ENCODE measurements at regions not wholly inside any gene's neighbourhood (a gene's known extent, or its start where the extent isn't known, plus 50 kb on each side); places are given as distances from the start of the nearest gene placed in this dataset.
A peak's percentile ranks its signal among the peaks of the same experiment; 100 is the strongest.

- no peak overlapping the region for H3K4me3 ChIP-seq (ENCODE audit: low read depth, low read length, poor library complexity, severe bottlenecking)
- H3K36me3 ChIP-seq (ENCODE audit: insufficient read depth, low read length, poor library complexity, severe bottlenecking), result no peaks in the 10 kb centered on the region
- CTCF ChIA-PET, result no interaction called here
- no peak for DNase-seq (ENCODE audit: low spot score)
- POLR2A ChIA-PET (ENCODE audit: low non-redundant PET), result no interaction called here
- no TSS peak for BruUV-seq (replicated peaks)
- intact Hi-C loops (cut with micrococcal nuclease; ENCODE audit: unreplicated experiment), result no loop called here
- no peaks in the 10 kb centered on the region for H3K9me3 ChIP-seq (ENCODE audit: low read depth, low read length, poor library complexity, severe bottlenecking)
- H3K4me1 ChIP-seq (ENCODE audit: insufficient read depth, low read length, poor library complexity, severe bottlenecking), result no peaks in the 10 kb centered on the region
- no peak overlapping the region for H3K27ac ChIP-seq (ENCODE audit: low read depth, low read length, poor library complexity, severe bottlenecking)
- no peak for TF ChIP-seq EZH2 (IDR thresholded peaks at IDR 0.05; ENCODE audit: borderline replicate concordance, low read depth, low read length, poor library complexity, severe bottlenecking)
- no peak for TF ChIP-seq CTCF (conservative IDR thresholded peaks at IDR 0.05; ENCODE audit: low read depth, low read length)
- H3K27me3 ChIP-seq (replicated peaks; ENCODE audit: insufficient read depth, low read depth, low read length, poor library complexity), result no peaks in the 10 kb centered on the region
Observed at GRCh38 chr14:38038171-38038570, 169.5 kb upstream of the SSTR1 start.

GRCh38 chr14:38038986-38039385, 168.7 kb upstream of the SSTR1 start:
- TF ChIP-seq CTCF (conservative IDR thresholded peaks at IDR 0.05; ENCODE audit: low read depth, low read length) (no peak), EZH2 (IDR thresholded peaks at IDR 0.05; ENCODE audit: borderline replicate concordance, low read depth, low read length, poor library complexity, severe bottlenecking) (no peak)
- DNase-seq (ENCODE audit: low spot score), result no peak
- BruUV-seq (replicated peaks), result no TSS peak
- ChIA-PET POLR2A (ENCODE audit: low non-redundant PET) (no interaction called here), CTCF (no interaction called here)
- Histone ChIP-seq H3K27ac (ENCODE audit: low read depth, low read length, poor library complexity, severe bottlenecking) (no peak overlapping the region), H3K4me3 (ENCODE audit: low read depth, low read length, poor library complexity, severe bottlenecking) (no peak overlapping the region), H3K9me3 (ENCODE audit: low read depth, low read length, poor library complexity, severe bottlenecking) (no peaks in the 10 kb centered on the region), H3K4me1 (ENCODE audit: insufficient read depth, low read length, poor library complexity, severe bottlenecking) (no peaks in the 10 kb centered on the region), H3K27me3 (replicated peaks; ENCODE audit: insufficient read depth, low read depth, low read length, poor library complexity) (no peaks in the 10 kb centered on the region), H3K36me3 (ENCODE audit: insufficient read depth, low read length, poor library complexity, severe bottlenecking) (no peaks in the 10 kb centered on the region)
- intact Hi-C loops (cut with micrococcal nuclease; ENCODE audit: unreplicated experiment), result no loop called here

- H3K9me3 ChIP-seq (ENCODE audit: low read depth, low read length, poor library complexity, severe bottlenecking), result no peaks in the 10 kb centered on the region
- CTCF ChIA-PET, result no interaction called here
- no TSS peak for BruUV-seq (replicated peaks)
Observed at GRCh38 chr14:38039496-38039895, 168.2 kb upstream of the SSTR1 start.

More at GRCh38 chr14:38039496-38039895, 168.2 kb upstream of the SSTR1 start:
- Histone ChIP-seq H3K36me3 (ENCODE audit: insufficient read depth, low read length, poor library complexity, severe bottlenecking) (no peaks in the 10 kb centered on the region), H3K27ac (ENCODE audit: low read depth, low read length, poor library complexity, severe bottlenecking) (no peak overlapping the region), H3K4me1 (ENCODE audit: insufficient read depth, low read length, poor library complexity, severe bottlenecking) (no peaks in the 10 kb centered on the region), H3K27me3 (replicated peaks; ENCODE audit: insufficient read depth, low read depth, low read length, poor library complexity) (no peaks in the 10 kb centered on the region), H3K4me3 (ENCODE audit: low read depth, low read length, poor library complexity, severe bottlenecking) (no peak overlapping the region)
- TF ChIP-seq CTCF (conservative IDR thresholded peaks at IDR 0.05; ENCODE audit: low read depth, low read length) (no peak), EZH2 (IDR thresholded peaks at IDR 0.05; ENCODE audit: borderline replicate concordance, low read depth, low read length, poor library complexity, severe bottlenecking) (no peak)
- intact Hi-C loops (cut with micrococcal nuclease; ENCODE audit: unreplicated experiment), result no loop called here
- DNase-seq (ENCODE audit: low spot score), result peak; percentile 4
- POLR2A ChIA-PET (ENCODE audit: low non-redundant PET), result no interaction called here
